ENCODE measurements at regions not wholly inside any gene's neighbourhood (a gene's known extent, or its start where the extent isn't known, plus 50 kb on each side); places are given as distances from the start of the nearest gene placed in this dataset.

- no peak for DNase-seq
Observed at GRCh38 chr12:75974323-75975187, 57.0 kb downstream of the PHLDA1 start.

- DNase-seq, result no peak
Observed at GRCh38 chr12:75971253-75971652, 60.3 kb downstream of the PHLDA1 start.

GRCh38 chr12:75970310-75970709 is 61.3 kb downstream of the PHLDA1 start:
- no peak for DNase-seq

- no peak for DNase-seq
Observed at GRCh38 chr12:75969768-75970167, 61.8 kb downstream of the PHLDA1 start.

- no peak for DNase-seq
Observed at GRCh38 chr12:75965661-75966060, 65.9 kb downstream of the PHLDA1 start.

- DNase-seq, result no peak
Observed at GRCh38 chr12:75964150-75964549, 67.4 kb downstream of the PHLDA1 start.

- DNase-seq, result no peak
Observed at GRCh38 chr12:75961878-75962277, 69.7 kb downstream of the PHLDA1 start.

- DNase-seq, result no peak
Observed at GRCh38 chr12:75960954-75961661, 70.5 kb downstream of the PHLDA1 start.

GRCh38 chr12:75960086-75960910 is 71.3 kb downstream of the PHLDA1 start:
- no peak for DNase-seq

GRCh38 chr12:75959506-75959905 is 72.1 kb downstream of the PHLDA1 start:
- DNase-seq, result no peak

GRCh38 chr12:75959060-75959459 is 72.5 kb downstream of the PHLDA1 start:
- no peak for DNase-seq

- no peak for DNase-seq
Observed at GRCh38 chr12:75955251-75955650, 76.3 kb downstream of the PHLDA1 start.

- no peak for DNase-seq
Observed at GRCh38 chr12:75954749-75955148, 76.8 kb downstream of the PHLDA1 start.

GRCh38 chr12:75954041-75954440 is 77.5 kb downstream of the PHLDA1 start:
- DNase-seq, result peak; percentile 24

- no peak for DNase-seq
Observed at GRCh38 chr12:75953312-75953906, 78.2 kb downstream of the PHLDA1 start.

GRCh38 chr12:75951399-75952278 is 79.9 kb downstream of the PHLDA1 start:
- no peak for DNase-seq

GRCh38 chr12:75947156-75947723 is 84.3 kb downstream of the PHLDA1 start:
- no peak for DNase-seq

GRCh38 chr12:75945581-75945980 is 86.0 kb downstream of the PHLDA1 start:
- DNase-seq, result no peak

- no peak for DNase-seq
Observed at GRCh38 chr12:75944905-75945432, 86.6 kb downstream of the PHLDA1 start.

GRCh38 chr12:75944097-75944904 is 87.3 kb downstream of the PHLDA1 start:
- DNase-seq, result no peak
